ENCODE measurements at regions not wholly inside any gene's neighbourhood (a gene's known extent, or its start where the extent isn't known, plus 50 kb on each side); places are given as distances from the start of the nearest gene placed in this dataset.
"Not testable (repeated sequence)": the region's sequence is repeated elsewhere in the genome, so short reads cannot be mapped to it uniquely, and the experiment has no call there.

DNA sequence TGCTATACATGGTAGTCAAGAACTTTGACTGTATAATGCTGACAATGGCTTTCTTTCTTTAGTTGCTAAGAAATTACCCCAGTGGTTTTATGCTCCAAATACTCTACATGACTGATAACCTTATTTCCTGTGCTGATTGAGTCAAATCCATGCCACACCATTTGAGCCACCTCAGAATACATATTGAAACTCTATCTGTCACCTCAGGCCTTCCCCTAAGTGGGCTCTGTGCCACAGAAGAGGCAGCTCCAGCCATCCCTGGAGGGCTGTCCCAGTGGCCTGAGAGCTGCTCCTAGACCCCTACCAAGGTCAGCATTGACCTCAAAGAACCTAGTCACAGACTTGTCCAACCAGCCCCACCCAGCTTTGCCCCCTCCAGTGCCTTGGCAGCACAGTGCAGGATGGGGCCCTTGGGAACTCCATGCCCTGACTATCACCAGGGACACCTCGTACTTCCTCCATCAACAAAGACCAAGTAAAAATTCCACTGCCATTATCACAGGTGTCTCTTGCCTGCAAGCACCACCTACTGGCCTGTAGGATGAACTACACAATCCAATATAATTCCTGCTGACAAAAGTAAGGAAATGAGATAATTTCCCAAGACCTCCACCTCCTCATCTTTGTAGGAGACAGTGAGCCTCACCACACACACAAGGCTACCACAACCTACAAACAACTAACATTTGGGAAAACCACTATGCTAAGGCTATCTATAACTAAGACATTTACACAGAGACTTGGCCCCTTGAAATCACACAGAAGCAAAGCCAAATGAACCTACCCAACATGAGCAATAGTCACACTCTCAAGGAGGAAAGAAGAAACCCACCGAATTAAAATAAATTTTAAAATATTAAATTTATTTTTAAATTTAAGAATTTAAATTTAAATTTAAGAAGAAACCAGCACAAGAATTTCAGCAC lies 239.9 kb downstream of the NKX6-1 start:
- H3K4me1 Mint-ChIP-seq (ENCODE audit: low read depth): no peaks in the 10 kb centered on the region
- no peak for DNase-seq
- ChIA-PET CTCF (no interaction called here), POLR2A (no interaction called here)
- no peak overlapping the region for H3K4me3 Mint-ChIP-seq
- H3K9me3 Mint-ChIP-seq: peaks cover 34% of the 10 kb centered on the region
- H3K27ac Mint-ChIP-seq: no peak overlapping the region
- intact Hi-C loops (cut with micrococcal nuclease): no loop called here
- no peaks in the 10 kb centered on the region for H3K27me3 Mint-ChIP-seq
- H3K36me3 Mint-ChIP-seq: no peaks in the 10 kb centered on the region

DNA sequence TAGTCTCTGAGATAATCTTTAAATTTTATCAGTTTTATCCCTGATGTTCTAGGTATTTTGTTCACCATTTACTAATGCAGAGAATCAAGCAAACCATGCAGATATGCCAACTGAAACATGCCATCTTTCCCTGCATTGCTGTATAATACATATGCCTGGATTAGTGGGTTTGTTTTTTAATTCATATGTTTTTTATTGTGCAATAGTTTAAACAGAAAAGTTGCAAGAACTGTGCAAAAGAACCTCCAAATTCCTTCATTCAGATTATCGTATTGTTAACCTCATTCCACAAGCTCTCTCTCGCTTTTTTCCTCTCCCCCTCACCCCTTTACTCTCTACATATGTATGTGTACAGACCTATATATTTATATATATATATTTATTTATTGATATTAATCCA lies 244.6 kb downstream of the NKX6-1 start:
- no peak for DNase-seq

DNA sequence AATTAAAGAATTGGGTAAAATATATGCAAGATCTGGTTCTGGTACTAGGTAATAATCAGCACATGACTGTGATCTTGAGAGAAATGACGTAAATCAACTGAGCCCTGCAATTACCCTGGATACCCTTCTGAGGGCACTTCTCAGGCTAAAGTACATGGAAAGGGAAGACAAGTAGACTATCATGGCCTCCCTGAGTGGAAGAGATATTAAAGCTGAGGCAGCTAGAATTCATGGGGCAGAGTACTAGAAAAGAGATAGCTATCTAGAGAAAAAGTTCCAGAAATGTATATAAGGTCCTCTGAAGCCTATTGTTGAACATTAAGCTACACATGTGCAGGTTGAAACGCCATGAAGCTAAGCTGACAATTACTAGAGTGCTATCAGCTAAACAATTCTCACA lies 249.6 kb downstream of the NKX6-1 start:
- POLR2A ChIA-PET: no interaction called here
- Mint-ChIP-seq H3K27ac (no peak overlapping the region), H3K36me3 (no peaks in the 10 kb centered on the region), H3K9me3 (peaks cover 3% of the 10 kb centered on the region), H3K4me3 (no peak overlapping the region), H3K4me1 (ENCODE audit: low read depth) (no peaks in the 10 kb centered on the region), H3K27me3 (peaks cover 6% of the 10 kb centered on the region)
- DNase-seq: no peak
- intact Hi-C loops (cut with micrococcal nuclease): no loop called here
- CTCF ChIA-PET: no interaction called here

More for the DNA sequence above, 244.6 kb downstream of the NKX6-1 start:
- Mint-ChIP-seq H3K9me3 (peaks cover 13% of the 10 kb centered on the region), H3K4me1 (ENCODE audit: low read depth) (no peaks in the 10 kb centered on the region), H3K36me3 (no peaks in the 10 kb centered on the region), H3K27ac (no peak overlapping the region), H3K4me3 (no peak overlapping the region), H3K27me3 (no peaks in the 10 kb centered on the region)
- POLR2A ChIA-PET: no interaction called here
- intact Hi-C loops (cut with micrococcal nuclease): no loop called here
- CTCF ChIA-PET: no interaction called here

- H3K4me3 Mint-ChIP-seq; DNase-seq; H3K27ac Mint-ChIP-seq; POLR2A ChIA-PET; H3K4me1 Mint-ChIP-seq (ENCODE audit: low read depth); H3K36me3 Mint-ChIP-seq; intact Hi-C loops (cut with micrococcal nuclease); H3K27me3 Mint-ChIP-seq; CTCF ChIA-PET; H3K9me3 Mint-ChIP-seq: not testable (repeated sequence)
Observed at GRCh38 chr4:84245042-84245441, 254.1 kb downstream of the NKX6-1 start.

DNA sequence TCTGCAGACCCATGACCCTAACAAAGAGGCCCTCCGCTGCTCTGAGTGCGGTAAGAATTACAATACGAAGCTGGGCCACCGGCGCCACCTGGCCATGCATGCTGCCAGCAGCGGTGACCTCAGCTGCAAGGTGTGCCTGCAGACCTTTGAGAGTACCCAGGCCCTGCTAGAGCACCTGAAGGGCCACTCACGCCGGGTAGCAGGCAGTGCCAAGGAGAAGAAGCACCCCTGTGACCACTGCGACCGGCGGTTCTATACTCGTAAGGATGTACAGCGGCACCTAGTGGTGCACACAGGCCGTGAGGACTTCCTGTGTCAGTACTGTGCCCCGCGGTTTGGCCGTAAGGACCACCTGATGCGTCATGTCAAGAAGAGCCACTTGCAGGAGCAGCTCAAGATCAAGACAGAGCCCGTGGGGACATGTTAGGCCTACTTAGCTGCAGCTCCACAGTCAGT lies 254.7 kb downstream of the NKX6-1 start:
- DNase-seq; CTCF ChIA-PET; H3K27me3 Mint-ChIP-seq; POLR2A ChIA-PET; H3K4me1 Mint-ChIP-seq (ENCODE audit: low read depth); intact Hi-C loops (cut with micrococcal nuclease); H3K4me3 Mint-ChIP-seq; H3K9me3 Mint-ChIP-seq; H3K36me3 Mint-ChIP-seq; H3K27ac Mint-ChIP-seq: not testable (repeated sequence)

GRCh38 chr4:84243685-84244084 lies 255.4 kb downstream of the NKX6-1 start:
- intact Hi-C loops (cut with micrococcal nuclease): no loop called here
- POLR2A ChIA-PET: no interaction called here
- CTCF ChIA-PET: no interaction called here

GRCh38 chr4:84239278-84239845 lies 259.7 kb downstream of the NKX6-1 start:
- DNase-seq: no peak
- H3K27ac Mint-ChIP-seq: no peak overlapping the region
- no peaks in the 10 kb centered on the region for H3K4me1 Mint-ChIP-seq (ENCODE audit: low read depth)
- intact Hi-C loops (cut with micrococcal nuclease): no loop called here
- H3K9me3 Mint-ChIP-seq: peaks cover 5% of the 10 kb centered on the region
- ChIA-PET POLR2A (no interaction called here), CTCF (no interaction called here)
- H3K4me3 Mint-ChIP-seq: no peak overlapping the region
- H3K27me3 Mint-ChIP-seq: no peaks in the 10 kb centered on the region
- no peaks in the 10 kb centered on the region for H3K36me3 Mint-ChIP-seq

More at GRCh38 chr4:84243685-84244084, 255.4 kb downstream of the NKX6-1 start:
- no peaks in the 10 kb centered on the region for H3K9me3 Mint-ChIP-seq
- H3K27ac Mint-ChIP-seq: no peak overlapping the region
- no peaks in the 10 kb centered on the region for H3K36me3 Mint-ChIP-seq
- peaks cover 6% of the 10 kb centered on the region for H3K27me3 Mint-ChIP-seq
- H3K4me3 Mint-ChIP-seq: no peak overlapping the region
- no peaks in the 10 kb centered on the region for H3K4me1 Mint-ChIP-seq (ENCODE audit: low read depth)
- no peak for DNase-seq

DNA sequence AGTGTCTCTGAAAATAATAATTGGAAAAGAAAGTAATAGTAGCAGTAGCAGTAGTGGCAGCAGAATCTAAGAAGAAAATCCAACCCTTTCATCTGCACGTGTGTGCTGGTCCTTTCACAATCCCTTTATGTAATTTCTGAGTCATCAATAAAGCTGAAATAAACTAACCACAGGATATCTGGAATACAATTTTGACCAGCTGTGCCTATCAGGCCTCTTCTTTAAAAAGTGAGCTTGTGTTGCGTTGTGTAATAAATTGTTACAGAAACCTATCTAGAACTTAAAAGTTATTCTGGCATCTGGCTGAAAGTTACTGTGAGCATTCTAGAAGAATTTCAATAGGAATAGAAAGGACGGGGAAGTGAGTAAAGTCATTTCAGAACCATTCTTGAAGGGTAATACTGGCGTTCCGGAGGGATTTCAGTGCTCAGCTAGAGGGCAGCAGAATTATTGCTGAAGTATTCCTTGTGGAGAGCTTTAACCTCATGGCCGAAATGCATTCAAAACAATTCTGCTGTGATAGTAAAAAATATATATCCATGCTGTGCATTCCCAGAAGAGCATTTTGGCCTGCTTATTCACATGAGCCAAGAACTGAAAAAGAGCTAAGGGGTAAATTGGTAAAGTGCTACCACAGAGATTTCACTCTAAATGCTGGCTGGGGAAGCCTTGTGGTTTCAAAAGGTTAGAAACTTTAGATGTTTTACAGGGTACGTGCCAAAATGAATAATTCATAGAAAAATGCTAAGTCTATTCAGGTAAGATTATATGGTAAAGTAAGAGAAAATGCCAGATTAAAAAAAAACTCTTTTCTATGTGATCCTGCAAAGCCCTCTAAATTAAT lies 260.6 kb downstream of the NKX6-1 start:
- Mint-ChIP-seq H3K36me3 (no peaks in the 10 kb centered on the region), H3K27ac (no peak overlapping the region), H3K27me3 (no peaks in the 10 kb centered on the region), H3K4me3 (no peak overlapping the region), H3K4me1 (ENCODE audit: low read depth) (no peaks in the 10 kb centered on the region), H3K9me3 (peaks cover 5% of the 10 kb centered on the region)
- no peak for DNase-seq
- intact Hi-C loops (cut with micrococcal nuclease): no loop called here
- ChIA-PET CTCF (no interaction called here), POLR2A (no interaction called here)

DNA sequence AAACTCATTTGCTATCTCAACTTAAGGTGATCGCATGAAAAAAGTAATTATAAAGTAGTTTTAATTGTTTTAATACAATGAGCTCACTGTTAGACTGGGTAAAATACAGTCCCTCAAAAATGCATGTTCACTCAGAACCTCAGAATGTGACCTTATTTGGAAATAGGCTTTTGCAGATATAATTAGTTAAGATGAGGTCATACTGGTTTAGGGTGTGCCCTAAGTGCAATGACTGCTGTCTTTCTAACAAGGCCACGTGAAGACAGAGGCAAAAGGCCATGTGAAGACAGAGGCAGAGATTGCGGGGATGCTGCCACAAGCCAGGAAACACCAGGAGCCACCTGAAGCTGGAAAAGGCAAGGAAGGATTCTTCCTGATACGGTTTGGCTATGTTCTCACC lies 262.1 kb downstream of the NKX6-1 start:
- H3K27me3 Mint-ChIP-seq: no peaks in the 10 kb centered on the region
- no peak for DNase-seq
- CTCF ChIA-PET: no interaction called here
- H3K9me3 Mint-ChIP-seq: peaks cover 5% of the 10 kb centered on the region
- POLR2A ChIA-PET: no interaction called here
- no peak overlapping the region for H3K27ac Mint-ChIP-seq
- no peaks in the 10 kb centered on the region for H3K4me1 Mint-ChIP-seq (ENCODE audit: low read depth)
- no peaks in the 10 kb centered on the region for H3K36me3 Mint-ChIP-seq
- no peak overlapping the region for H3K4me3 Mint-ChIP-seq
- intact Hi-C loops (cut with micrococcal nuclease): no loop called here

- CTCF ChIA-PET: no interaction called here
- Mint-ChIP-seq H3K36me3 (no peaks in the 10 kb centered on the region), H3K9me3 (peaks cover 5% of the 10 kb centered on the region), H3K27ac (no peak overlapping the region), H3K4me1 (ENCODE audit: low read depth) (no peaks in the 10 kb centered on the region), H3K27me3 (no peaks in the 10 kb centered on the region), H3K4me3 (no peak overlapping the region)
- DNase-seq: no peak
- intact Hi-C loops (cut with micrococcal nuclease): no loop called here
- POLR2A ChIA-PET: no interaction called here
Observed at GRCh38 chr4:84235126-84235944, 263.8 kb downstream of the NKX6-1 start.

DNA sequence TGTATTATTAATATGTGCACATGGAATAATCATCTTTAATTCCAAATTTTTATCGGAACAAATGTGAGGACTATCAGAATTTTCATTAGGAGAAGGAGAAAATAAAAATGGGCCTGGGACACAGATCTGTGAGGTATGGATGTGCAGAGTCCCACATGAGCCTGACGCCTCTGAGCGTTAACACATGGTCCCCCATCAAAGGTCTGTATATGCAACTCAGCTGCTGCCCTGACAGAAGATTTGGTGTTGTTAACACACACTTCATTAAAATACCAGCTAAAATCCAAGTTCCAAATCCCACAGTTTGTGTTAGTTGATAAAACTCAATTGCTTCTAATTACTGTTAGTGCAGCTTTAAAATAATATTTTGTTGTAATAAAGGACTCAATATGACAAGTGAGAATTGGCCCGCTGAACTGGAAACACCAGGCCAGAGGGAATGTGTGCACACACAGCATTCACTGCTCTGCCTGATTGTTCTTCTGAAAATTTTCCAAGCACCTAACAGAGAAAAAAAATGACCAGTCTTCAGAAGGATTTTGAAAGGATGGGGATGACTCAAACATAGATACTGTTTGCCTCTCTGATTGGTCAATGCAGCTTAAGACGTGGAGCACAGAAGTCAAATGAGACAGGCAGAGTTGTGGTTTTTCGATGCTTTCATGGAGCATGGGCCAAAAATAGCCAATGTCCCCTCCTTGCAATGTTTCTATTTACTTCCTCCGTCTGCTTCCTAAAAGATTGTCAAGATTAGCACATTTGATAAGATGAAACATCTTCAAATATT lies 266.6 kb downstream of the NKX6-1 start:
- Mint-ChIP-seq H3K27ac (no peak overlapping the region), H3K9me3 (peaks cover 1% of the 10 kb centered on the region), H3K27me3 (no peaks in the 10 kb centered on the region), H3K4me3 (no peak overlapping the region), H3K4me1 (ENCODE audit: low read depth) (no peaks in the 10 kb centered on the region), H3K36me3 (no peaks in the 10 kb centered on the region)
- POLR2A ChIA-PET: no interaction called here
- no peak for DNase-seq
- intact Hi-C loops (cut with micrococcal nuclease): no loop called here
- CTCF ChIA-PET: no interaction called here

Data from activated CD4-positive, alpha-beta memory T cell treated with anti-CD3 and anti-CD28 coated beads for 36 hours (primary cell).